ENCODE measurements at regions not wholly inside any gene's neighbourhood (a gene's known extent, or its start where the extent isn't known, plus 50 kb on each side); places are given as distances from the start of the nearest gene placed in this dataset.
"Not testable (repeated sequence)": the region's sequence is repeated elsewhere in the genome, so short reads cannot be mapped to it uniquely, and the experiment has no call there.

- no peak for FAIRE-seq
Measured at GRCh38 chr2:11877764-11878163, 131.3 kb downstream of the LPIN1 start.

- not testable (repeated sequence) for FAIRE-seq
Measured at GRCh38 chr2:11885253-11885652, 138.8 kb downstream of the LPIN1 start.

- not testable (repeated sequence) for FAIRE-seq
Measured at GRCh38 chr2:11886899-11887298, 140.5 kb downstream of the LPIN1 start.

GRCh38 chr2:11889101-11889850 lies 142.8 kb downstream of the LPIN1 start:
- FAIRE-seq: no peak

- no peak for FAIRE-seq
Measured at GRCh38 chr2:11889854-11890253, 143.4 kb downstream of the LPIN1 start.

- FAIRE-seq: no peak
Measured at GRCh38 chr2:11891028-11891427, 144.6 kb downstream of the LPIN1 start.

GRCh38 chr2:11891671-11892440 lies 145.4 kb downstream of the LPIN1 start:
- FAIRE-seq: no peak

- no peak for FAIRE-seq
Measured at GRCh38 chr2:11896386-11896785, 150.0 kb downstream of the LPIN1 start.

GRCh38 chr2:11898576-11898975 lies 152.1 kb downstream of the LPIN1 start:
- no peak for FAIRE-seq

GRCh38 chr2:11899264-11899818 lies 152.9 kb downstream of the LPIN1 start:
- FAIRE-seq: no peak

- not testable (repeated sequence) for FAIRE-seq
Measured at GRCh38 chr2:11900891-11901290, 154.5 kb downstream of the LPIN1 start.

GRCh38 chr2:11901351-11902069 lies 155.1 kb downstream of the LPIN1 start:
- no peak for FAIRE-seq

- no peak for FAIRE-seq
Measured at GRCh38 chr2:11903085-11903606, 156.7 kb downstream of the LPIN1 start.

- FAIRE-seq: no peak
Measured at GRCh38 chr2:11904029-11904428, 157.6 kb downstream of the LPIN1 start.

GRCh38 chr2:11904941-11905340 lies 158.5 kb downstream of the LPIN1 start:
- no peak for FAIRE-seq

- no peak for FAIRE-seq
Measured at GRCh38 chr2:11907190-11907589, 160.8 kb downstream of the LPIN1 start.

- FAIRE-seq: no peak
Measured at GRCh38 chr2:11910971-11911370, 164.5 kb downstream of the LPIN1 start.

- FAIRE-seq: no peak
Measured at GRCh38 chr2:11912980-11913379, 166.5 kb downstream of the LPIN1 start.

GRCh38 chr2:11914455-11914854 lies 168.0 kb downstream of the LPIN1 start:
- no peak for FAIRE-seq

GRCh38 chr2:11915650-11916049 lies 169.2 kb downstream of the LPIN1 start:
- no peak for FAIRE-seq

- no peak for FAIRE-seq
Measured at GRCh38 chr2:11919953-11920352, 173.5 kb downstream of the LPIN1 start.

- FAIRE-seq: no peak
Measured at GRCh38 chr2:11920993-11921583, 174.7 kb downstream of the LPIN1 start.

- no peak for FAIRE-seq
Measured at GRCh38 chr2:11922294-11922693, 175.9 kb downstream of the LPIN1 start.
